Fibroblast of villous mesenchyme (primary cell): ENCODE measurements at regions not wholly inside any gene's neighbourhood (a gene's known extent, or its start where the extent isn't known, plus 50 kb on each side); places are given as distances from the start of the nearest gene placed in this dataset.

ENCODE experiments used
- DNase-seq: peaks from one replicate; pipeline ENCODE4 v3.0.0-alpha.2; 2010; ENCODE audit warnings: low read depth
- H3K4me3 ChIP-seq: 2 replicates; pipeline ENCODE4 v1.5.1; 2011; ENCODE audit warnings: low read depth, mild to moderate bottlenecking, low read length
- CTCF ChIP-seq: IDR thresholded peaks from 2 replicates; pipeline ENCODE4 v1.5.1; 2012; ENCODE audit warnings: low read depth, mild to moderate bottlenecking, low read length; ENCODE audit not compliant: insufficient read depth

DNA sequence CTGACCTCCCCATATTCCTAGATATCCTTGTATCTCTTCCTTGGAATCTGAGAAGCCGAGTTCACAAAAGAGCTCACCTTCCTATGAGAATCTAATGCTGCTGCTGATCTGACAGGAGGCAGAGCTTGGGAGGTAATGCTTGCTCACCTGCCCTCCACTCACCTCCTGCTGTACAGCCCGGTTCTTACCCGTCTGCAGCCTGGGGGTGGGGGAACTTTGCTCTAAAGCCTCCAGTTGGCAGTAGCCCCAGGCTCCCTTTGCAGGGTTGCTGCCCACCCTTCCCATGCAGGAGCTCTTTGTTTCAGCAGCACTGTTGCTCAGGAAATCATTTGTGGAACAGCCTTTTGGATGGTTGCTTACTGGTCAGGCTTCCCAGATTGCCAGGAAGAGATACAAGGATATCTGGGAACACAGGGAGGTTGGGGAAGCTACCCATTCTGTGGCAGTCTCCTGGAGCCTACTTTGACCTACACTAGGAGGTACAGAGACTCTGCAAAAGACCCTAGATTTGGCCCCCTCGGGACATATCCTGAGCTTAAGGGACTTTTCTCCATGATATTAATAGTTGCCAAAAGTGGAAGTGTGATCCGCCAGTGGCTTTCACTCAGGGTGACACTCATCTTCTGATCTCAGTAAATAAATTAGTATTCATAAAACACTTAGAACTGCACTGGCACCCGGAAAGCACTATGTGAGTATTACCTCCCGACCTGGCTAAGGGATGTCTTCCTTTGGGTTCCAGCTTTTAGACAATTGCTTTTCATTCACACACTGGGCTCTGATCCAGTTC lies 363.7 kb upstream of the PODXL start:
- no peak for DNase-seq
- no peak overlapping the region for H3K4me3 ChIP-seq
- TF ChIP-seq CTCF, result no peak

GRCh38 chr7:131911112-131911511 lies 354.7 kb upstream of the PODXL start:
- H3K4me3 ChIP-seq, result no peak overlapping the region
- no peak for DNase-seq
- TF ChIP-seq CTCF, result no peak

GRCh38 chr7:131909151-131909768 lies 352.8 kb upstream of the PODXL start:
- TF ChIP-seq CTCF, result no peak
- no peak for DNase-seq
- H3K4me3 ChIP-seq, result no peak overlapping the region

- no peak for TF ChIP-seq CTCF
- DNase-seq, result no peak
- no peak overlapping the region for H3K4me3 ChIP-seq
Observed at GRCh38 chr7:131908714-131909113, 352.3 kb upstream of the PODXL start.

DNA sequence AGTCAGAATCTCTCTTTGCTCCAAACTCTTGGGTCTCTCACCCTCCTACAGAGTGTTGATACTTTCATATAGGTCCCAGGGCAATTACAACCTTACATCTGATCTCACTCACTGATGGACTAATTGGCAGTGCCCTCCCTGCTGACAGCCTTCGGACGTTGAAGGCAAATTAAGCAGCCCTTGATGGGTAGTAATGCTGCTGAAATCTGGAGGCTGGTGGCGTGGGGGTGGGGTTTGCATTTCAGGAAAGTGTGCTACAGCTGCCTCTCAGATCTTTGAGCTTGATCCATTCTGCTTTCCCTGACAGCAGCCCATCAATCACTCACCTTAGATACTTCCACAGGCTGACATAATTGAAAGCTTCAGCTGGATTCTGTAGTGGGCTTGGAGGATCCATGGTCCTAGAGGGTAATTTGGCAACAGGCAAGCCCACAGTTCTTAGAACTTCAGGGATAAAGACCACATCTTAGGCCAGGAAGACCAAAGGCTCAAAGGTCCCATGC lies 349.1 kb upstream of the PODXL start:
- no peak for TF ChIP-seq CTCF
- DNase-seq, result no peak
- no peak overlapping the region for H3K4me3 ChIP-seq

GRCh38 chr7:131904760-131905327 lies 348.4 kb upstream of the PODXL start:
- no peak for TF ChIP-seq CTCF
- no peak overlapping the region for H3K4me3 ChIP-seq
- no peak for DNase-seq
